Heart left ventricle (tissue), 13 donors: ENCODE measurements at regions not wholly inside any gene's neighbourhood (a gene's known extent, or its start where the extent isn't known, plus 50 kb on each side); places are given as distances from the start of the nearest gene placed in this dataset.
"Not testable (repeated sequence)": the region's sequence is repeated elsewhere in the genome, so short reads cannot be mapped to it uniquely, and the experiment has no call there.

Experiments used
- CTCF ChIP-seq, 12 donors: fragments of 200-600 bp; sonication (generic) in 4 of 12; IDR thresholded peaks; one replicate each; pipeline versions ENCODE4 v1.5.0 to v1.8.0; 2018 to 2022; ENCODE audit warnings: antibody characterized with exemption in 12 of 12, mild to moderate bottlenecking in 5 of 12
- POLR2A ChIP-seq, 2 donors: fragments of 450-650 bp; IDR thresholded peaks; one replicate each; pipeline ENCODE4 v1.6.1; 2017; ENCODE audit warnings: antibody characterized with exemption in 2 of 2, mild to moderate bottlenecking in 2 of 2, moderate library complexity in 2 of 2
- donor health status: ischemic (EF 13 %, LVEDD 7.1; RV severe dilation, severe dysfunction).
- donor health status: DM: no; HTN: yes; CAD: no.
- donor health status: DM: no; HTN: no; CAD: no.
- donor health status: ischemic (EF 25% LVEDD 6.9; RV normal size, moderate dysfunction).
- donor health status: ischemic (EF 25% LVEDD 5.7; RV mildly dilated, moderate dysfunction).
- donor health status: ischemic (EF 35%, LVEDD 5.7; RV mildly dilated, moderate dysfunction).
- donor health status: nonischemic (EF 11% LVEDD 7.7; RV severe dilation, severe dysfunction).
- donor health status: DM: yes; HTN: yes; CAD: no.
- donor health status: PGD.
- donor health status: ischemic (EF 29% LVEDD 5.4; RV normal size, mild dysfunction).
- donor health status: nonischemic (EF 23%, LVEDD 6.1; RV moderate dilation, normal function).

DNA sequence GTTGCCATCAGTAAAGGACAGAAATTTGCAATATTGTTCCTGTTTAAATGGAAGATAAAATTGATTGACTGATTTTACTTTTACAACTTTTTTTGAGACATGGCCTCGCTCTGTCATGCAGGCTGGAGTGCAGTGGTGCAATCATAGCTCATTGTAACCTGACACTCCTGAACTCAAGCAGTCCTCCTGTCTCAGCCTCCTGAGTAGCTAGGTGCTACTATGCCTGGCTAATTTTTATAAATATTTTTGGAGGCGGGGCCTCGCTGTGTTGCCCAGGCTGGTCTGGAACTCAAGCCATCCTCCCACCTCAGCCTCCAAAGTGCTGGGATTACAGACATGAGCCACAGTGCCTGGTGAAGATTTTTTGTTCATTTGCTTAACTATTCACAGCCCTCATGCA, 96.8 kb upstream of the GARIN1A start:
- TF ChIP-seq CTCF, POLR2A (IDR thresholded peaks at IDR 0.05): not testable (repeated sequence)
